Muscle layer of colon (tissue), 2 donors: ENCODE measurements at regions not wholly inside any gene's neighbourhood (a gene's known extent, or its start where the extent isn't known, plus 50 kb on each side); places are given as distances from the start of the nearest gene placed in this dataset.

ENCODE experiments used
- H3K27ac ChIP-seq: one replicate; pipeline ENCODE4 v1.7.0; 2013; ENCODE audit warnings: low read depth, mild to moderate bottlenecking, low read length, moderate library complexity
- H3K27me3 ChIP-seq, 2 donors: one replicate each; pipeline ENCODE4 v1.7.0; 2013; ENCODE audit warnings: low read length in 2 of 2, mild to moderate bottlenecking in 2 of 2; ENCODE audit not compliant: insufficient read depth in 2 of 2, control insufficient read depth in 1 of 2
- H3K36me3 ChIP-seq: one replicate; pipeline ENCODE4 v1.7.0; 2013; ENCODE audit warnings: mild to moderate bottlenecking, low read length; ENCODE audit not compliant: insufficient read depth
- H3K4me1 ChIP-seq: one replicate; pipeline ENCODE4 v1.7.0; 2013; ENCODE audit warnings: mild to moderate bottlenecking, low read length; ENCODE audit not compliant: insufficient read depth
- H3K4me3 ChIP-seq, 2 donors: one replicate each; pipeline ENCODE4 v1.7.0; 2013; ENCODE audit warnings: low read length in 2 of 2, low read depth in 1 of 2, mild to moderate bottlenecking in 1 of 2, moderate library complexity in 1 of 2
- H3K9ac ChIP-seq: one replicate; pipeline ENCODE4 v1.7.0; 2013; ENCODE audit warnings: low read length
- H3K9me3 ChIP-seq: one replicate; pipeline ENCODE4 v1.7.0; 2013; ENCODE audit warnings: mild to moderate bottlenecking, low read length
- donor health status: abdominal sarcoma.
- donor health status: Adenocarcinoma of cecum.

DNA sequence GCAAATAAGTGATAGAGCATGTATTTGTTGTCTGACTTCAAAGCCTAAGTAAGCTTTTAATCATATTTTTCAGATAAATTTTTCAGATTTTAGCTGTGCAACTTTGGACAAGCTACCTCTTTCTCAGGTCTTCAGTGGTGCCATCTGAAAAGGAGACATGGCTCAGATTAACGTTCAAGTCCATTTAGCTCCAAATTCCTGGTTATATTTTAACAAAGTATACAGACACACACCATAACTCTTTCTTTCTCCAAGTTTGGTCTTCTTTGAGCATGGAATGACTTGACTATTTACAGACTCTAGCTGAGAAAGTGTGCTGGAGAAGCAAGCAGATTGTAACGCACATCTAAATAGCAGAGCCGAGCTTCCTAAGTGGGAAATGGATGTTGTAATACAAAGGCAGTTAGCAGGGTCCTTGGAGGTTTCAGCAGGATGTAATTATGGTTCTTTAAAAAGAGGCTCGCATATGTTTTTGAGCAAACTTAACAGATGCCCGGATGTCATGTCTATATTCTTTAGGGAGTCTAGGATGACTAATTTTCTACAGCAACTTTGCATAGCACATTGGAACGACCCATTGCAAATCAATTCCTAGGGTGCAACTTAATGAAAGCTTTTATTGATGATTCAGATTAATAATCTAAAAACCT is 128.1 kb upstream of the E2F8 start:
- Histone ChIP-seq H3K4me1 (peaks cover 6% of the 10 kb centered on the region), H3K9me3 (no peaks in the 10 kb centered on the region), H3K27me3 (no peaks in the 10 kb centered on the region), H3K4me3 (no peak overlapping the region), H3K36me3 (no peaks in the 10 kb centered on the region), H3K9ac (no peak overlapping the region), H3K27ac (no peak overlapping the region)

DNA sequence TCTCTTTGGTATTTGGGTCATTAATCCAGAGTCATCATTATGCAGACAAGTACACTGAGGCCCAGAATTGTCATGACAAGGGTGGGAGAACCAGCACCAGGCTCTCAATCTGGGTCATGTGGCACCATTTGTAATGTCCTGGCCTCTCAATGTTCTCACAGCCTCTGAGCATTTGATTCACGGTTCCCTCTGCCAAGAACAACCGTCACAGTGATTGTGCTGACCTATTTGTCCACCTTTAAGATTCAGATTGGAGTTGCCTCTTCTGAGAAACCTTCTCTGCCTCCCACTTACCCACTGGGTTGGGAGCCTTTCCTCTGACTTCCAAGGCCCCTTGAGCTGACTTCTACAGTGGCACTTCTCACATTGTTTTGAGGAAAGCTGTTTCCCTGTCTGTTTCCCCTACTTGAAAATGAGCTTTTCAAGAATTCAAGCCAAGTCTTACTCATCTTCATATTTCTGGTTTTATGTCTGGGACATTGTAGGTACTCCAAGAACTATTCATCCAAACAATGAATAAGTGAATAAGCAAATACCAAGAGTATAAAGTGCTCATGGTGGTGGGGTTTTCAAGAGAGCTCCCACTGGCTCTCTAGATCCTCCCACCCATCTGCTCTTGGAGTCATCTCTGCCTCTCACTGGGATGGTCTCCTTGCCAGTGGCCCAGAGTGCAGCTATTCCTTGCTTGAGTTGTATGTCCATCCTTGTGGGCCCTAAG is 126.4 kb upstream of the E2F8 start:
- Histone ChIP-seq H3K9ac (no peak overlapping the region), H3K27ac (no peak overlapping the region)

DNA sequence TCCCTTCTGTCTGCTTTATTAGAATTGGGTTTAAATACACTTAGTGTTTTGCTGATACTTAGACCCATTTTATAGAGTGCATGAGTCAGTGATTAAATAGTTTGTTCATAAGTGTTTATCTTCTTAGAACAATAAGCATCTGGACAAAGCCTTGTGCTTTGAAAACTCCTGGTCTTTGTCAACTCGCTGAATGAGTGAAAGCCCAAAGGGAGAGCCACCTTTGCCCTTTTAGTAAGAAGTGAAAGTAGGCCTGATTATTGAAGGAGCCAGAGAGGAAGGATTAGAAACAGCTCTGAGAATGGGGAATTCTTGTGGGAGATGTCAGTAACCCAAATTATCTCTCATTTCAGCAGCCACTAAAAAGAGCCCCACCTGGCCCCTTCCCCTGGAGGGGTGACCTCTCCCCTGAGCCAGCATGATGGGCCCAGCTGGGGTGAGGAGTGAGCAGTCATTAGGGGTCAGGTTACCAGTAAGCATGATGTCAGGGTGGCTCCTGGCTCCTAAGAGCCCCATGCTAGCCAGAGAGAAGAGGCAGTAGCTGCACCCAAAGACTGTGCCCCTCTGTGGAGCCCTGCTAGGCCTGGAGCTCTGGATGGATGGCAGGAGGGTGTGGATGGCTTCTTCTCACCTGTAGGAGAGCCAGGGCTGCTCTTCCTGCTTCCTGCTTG is 125.1 kb upstream of the E2F8 start:
- Histone ChIP-seq H3K9me3 (no peaks in the 10 kb centered on the region), H3K36me3 (no peaks in the 10 kb centered on the region), H3K27me3 (no peaks in the 10 kb centered on the region), H3K9ac (no peak overlapping the region), H3K4me3 (no peak overlapping the region), H3K27ac (no peak overlapping the region), H3K4me1 (peaks cover 5% of the 10 kb centered on the region)

More for the DNA sequence above, 126.4 kb upstream of the E2F8 start:
- Histone ChIP-seq H3K27me3 (no peaks in the 10 kb centered on the region), H3K4me3 (no peak overlapping the region), H3K4me1 (peaks cover 6% of the 10 kb centered on the region), H3K9me3 (no peaks in the 10 kb centered on the region), H3K36me3 (no peaks in the 10 kb centered on the region)

DNA sequence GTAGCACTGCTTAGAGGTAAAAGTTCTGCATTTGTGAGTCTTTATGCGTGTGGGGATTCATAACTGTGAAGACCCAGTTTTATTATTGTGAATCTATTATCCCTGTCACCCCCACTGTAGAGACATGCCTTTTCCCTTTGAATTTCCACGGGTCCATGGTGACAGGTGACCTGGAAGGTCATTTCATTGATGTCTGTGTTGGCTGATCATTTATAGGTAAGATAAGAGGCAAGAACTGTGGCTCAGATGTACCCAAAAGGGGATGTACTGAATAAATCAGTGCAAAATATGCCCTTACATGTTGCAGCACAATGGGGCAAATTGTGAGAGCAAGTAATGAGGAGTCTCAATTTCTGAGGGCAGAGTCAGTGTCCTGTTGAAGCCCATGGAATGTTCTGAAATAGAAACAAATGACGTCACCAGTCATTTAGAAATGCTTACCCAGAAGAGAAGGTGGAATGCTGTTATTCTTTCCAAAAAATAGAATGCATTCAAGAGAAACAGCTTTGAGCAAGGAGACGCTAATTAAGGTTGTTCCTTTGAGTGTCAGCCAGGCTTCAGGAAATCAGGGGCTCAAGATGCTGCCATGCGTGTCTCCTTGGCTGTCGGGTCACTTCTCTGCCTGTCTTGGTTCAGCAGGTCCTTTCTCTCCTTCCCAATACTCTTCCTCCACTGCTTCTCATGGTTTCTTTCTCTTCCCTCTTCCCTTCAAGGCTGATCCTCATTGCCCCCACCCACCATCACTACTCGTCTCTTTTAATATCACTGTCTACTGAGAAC is 118.7 kb upstream of the E2F8 start:
- H3K9ac ChIP-seq, result no peak overlapping the region
- no peaks in the 10 kb centered on the region for H3K9me3 ChIP-seq
- H3K27ac ChIP-seq, result no peak overlapping the region
- no peaks in the 10 kb centered on the region for H3K4me1 ChIP-seq
- no peaks in the 10 kb centered on the region for H3K36me3 ChIP-seq
- no peaks in the 10 kb centered on the region for H3K27me3 ChIP-seq
- no peak overlapping the region for H3K4me3 ChIP-seq

DNA sequence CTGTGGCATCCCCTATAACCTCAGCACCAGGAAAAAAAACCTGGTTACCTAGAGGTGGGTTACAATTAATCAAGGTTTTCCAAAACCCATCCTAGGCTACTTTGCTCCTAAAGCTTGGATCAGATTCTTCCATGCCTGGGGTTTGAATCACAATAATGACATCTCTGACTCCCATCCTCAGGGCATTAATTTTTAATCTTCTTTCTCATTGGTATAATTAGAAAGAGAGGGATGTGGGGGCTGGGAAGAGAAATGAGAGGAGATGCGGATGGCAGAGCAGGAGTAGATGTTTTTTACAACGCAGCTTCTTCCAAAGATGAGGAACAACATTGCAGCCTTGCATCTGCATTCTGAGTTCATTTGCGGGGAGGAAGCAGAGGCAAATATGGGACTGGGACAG is 117.2 kb upstream of the E2F8 start:
- H3K4me3 ChIP-seq, result no peak overlapping the region
- no peak overlapping the region for H3K9ac ChIP-seq
- H3K4me1 ChIP-seq, result no peaks in the 10 kb centered on the region
- no peaks in the 10 kb centered on the region for H3K9me3 ChIP-seq
- H3K27ac ChIP-seq, result no peak overlapping the region
- H3K36me3 ChIP-seq, result no peaks in the 10 kb centered on the region
- no peaks in the 10 kb centered on the region for H3K27me3 ChIP-seq

DNA sequence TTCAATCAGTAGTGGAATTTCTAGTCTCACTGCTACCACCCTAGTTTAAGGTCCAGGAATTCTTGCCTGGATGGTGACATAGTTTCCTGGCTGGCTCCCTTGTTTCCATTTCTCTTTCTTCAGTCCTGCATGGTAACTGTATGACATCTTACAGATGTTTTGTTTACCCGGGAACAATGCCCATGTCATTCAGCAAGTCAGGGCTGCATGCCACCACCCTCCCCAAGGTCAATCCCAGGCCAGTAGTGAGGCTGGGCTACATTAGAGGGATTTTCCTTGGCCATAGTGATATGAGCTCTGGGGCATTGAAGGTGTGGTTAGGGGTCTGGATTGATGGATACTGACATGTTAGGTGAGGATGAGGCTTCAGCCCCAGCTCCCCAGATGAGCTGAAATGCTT is 114.9 kb upstream of the E2F8 start:
- no peaks in the 10 kb centered on the region for H3K4me1 ChIP-seq
- no peaks in the 10 kb centered on the region for H3K36me3 ChIP-seq
- H3K4me3 ChIP-seq, result no peak overlapping the region
- no peak overlapping the region for H3K27ac ChIP-seq
- H3K27me3 ChIP-seq, result no peaks in the 10 kb centered on the region
- no peaks in the 10 kb centered on the region for H3K9me3 ChIP-seq
- H3K9ac ChIP-seq, result no peak overlapping the region

DNA sequence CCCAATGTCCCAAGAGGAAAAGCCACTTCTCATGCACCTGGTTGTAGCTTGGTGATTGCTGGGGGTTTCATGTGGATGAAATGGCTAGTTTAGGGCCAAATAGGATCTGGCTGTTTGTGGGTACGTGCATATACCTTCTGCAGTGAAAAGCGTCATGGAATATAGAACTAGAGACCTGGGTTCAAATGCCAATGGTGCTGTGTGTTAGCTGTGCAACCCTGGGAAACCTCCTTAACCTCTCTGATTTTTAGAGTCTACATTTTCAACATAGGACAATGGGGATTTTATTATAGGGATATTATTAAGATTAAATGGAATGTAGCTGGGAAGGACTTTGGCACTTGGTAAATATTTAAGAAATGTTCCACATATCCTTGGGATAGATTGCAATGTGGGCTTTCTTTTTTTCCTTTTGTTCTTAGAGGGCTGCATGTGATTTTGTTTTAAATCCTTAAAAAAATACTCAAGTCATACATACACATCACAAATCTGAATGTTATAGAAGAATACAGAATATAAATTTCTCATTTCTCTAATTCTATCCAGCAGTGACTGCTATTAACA is 112.6 kb upstream of the E2F8 start:
- no peaks in the 10 kb centered on the region for H3K9me3 ChIP-seq
- no peaks in the 10 kb centered on the region for H3K4me1 ChIP-seq
- H3K36me3 ChIP-seq, result no peaks in the 10 kb centered on the region
- H3K4me3 ChIP-seq, result no peak overlapping the region
- peaks cover 0 to 5% of the 10 kb centered on the region in 2 donors for H3K27me3 ChIP-seq
- no peak overlapping the region for H3K9ac ChIP-seq
- no peak overlapping the region for H3K27ac ChIP-seq

DNA sequence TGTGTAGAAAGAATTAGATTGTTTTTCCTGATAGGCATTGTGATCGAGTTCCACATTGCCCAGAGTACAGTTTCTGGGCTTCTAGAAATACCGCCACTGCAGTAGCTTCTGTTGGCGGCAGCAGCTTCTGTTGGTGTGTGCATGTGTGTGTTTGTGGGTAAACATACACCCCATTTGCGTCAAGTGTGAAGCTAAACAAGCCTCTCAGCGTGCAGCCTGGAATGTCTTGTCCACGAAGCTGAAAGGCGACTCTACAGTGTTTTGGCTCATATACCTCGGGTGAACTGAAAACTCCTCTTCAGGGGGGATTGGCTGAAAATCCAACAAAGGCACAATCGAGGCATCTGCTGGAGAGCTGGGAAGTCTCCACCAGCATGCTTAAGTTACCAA is 112.0 kb upstream of the E2F8 start:
- Histone ChIP-seq H3K27me3 (peaks cover 3 to 9% of the 10 kb centered on the region in 2 donors), H3K4me1 (no peaks in the 10 kb centered on the region), H3K9ac (no peak overlapping the region), H3K9me3 (no peaks in the 10 kb centered on the region), H3K36me3 (no peaks in the 10 kb centered on the region), H3K27ac (no peak overlapping the region), H3K4me3 (no peak overlapping the region)

DNA sequence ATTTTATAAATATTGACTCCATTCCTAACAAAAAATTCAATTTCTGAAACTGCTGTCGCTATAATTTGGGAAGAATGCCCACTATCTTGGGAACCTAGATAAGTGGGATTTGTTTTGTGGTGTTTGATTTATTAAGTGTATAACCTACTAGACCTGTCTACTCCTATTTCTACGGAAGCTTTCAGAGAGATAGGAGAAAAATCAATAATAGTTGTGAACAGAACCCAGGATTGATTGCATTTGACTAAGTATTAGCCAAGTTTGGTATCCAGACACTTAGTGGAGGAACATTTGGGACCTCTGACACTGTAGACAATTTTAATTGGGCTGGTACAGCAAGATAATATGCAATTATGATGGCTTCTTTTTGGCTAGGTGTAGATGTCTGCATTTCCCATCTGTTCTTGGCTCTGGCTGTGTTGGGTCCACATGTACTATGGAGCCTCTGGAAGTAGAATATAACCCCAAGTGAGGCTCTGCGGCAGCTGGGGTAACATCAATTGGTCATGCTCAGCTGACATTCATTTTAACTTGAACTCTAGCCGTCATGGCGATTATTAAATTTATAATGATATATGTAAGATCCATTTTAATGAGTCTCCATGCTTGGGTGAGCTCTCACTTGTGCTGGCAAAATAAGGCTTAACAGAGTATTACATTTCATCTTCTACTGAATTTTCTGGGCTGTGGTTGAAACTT is 111.5 kb upstream of the E2F8 start:
- Histone ChIP-seq H3K27ac (no peak overlapping the region), H3K36me3 (no peaks in the 10 kb centered on the region), H3K27me3 (peaks cover 7 to 14% of the 10 kb centered on the region in 2 donors), H3K9me3 (no peaks in the 10 kb centered on the region), H3K4me3 (no peak overlapping the region), H3K9ac (no peak overlapping the region), H3K4me1 (no peaks in the 10 kb centered on the region)

DNA sequence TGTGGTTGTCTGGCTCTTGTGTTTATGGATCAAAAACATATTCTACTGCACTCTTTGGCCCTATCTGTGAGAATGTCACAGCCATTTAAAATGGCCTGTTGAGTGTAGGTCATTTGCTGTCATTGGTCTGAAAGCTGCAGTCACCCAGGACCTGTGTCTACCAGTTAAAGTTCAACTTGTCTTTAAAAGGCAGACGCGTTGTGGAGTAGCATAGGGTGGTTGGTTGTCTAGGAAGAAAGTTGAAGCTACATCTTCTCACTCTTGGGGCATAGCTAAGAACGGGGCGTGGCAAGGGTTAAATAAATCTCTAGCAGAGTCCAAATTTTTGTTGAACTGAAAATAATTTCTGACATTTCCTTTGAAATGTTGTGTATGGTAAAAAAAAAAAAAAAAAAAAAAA is 110.7 kb upstream of the E2F8 start:
- Histone ChIP-seq H3K9ac (no peak overlapping the region), H3K36me3 (no peaks in the 10 kb centered on the region), H3K27me3 (peaks cover 15 to 22% of the 10 kb centered on the region in 2 donors), H3K27ac (no peak overlapping the region), H3K9me3 (no peaks in the 10 kb centered on the region), H3K4me1 (no peaks in the 10 kb centered on the region), H3K4me3 (no peak overlapping the region)
